GM19238 (cell line): ENCODE measurements at regions not wholly inside any gene's neighbourhood (a gene's known extent, or its start where the extent isn't known, plus 50 kb on each side); places are given as distances from the start of the nearest gene placed in this dataset.

Experiments
- DNase-seq: peaks from one replicate; pipeline ENCODE4 v3.0.0; 2011; ENCODE audit warnings: low spot score; ENCODE audit not compliant: insufficient read length

DNA sequence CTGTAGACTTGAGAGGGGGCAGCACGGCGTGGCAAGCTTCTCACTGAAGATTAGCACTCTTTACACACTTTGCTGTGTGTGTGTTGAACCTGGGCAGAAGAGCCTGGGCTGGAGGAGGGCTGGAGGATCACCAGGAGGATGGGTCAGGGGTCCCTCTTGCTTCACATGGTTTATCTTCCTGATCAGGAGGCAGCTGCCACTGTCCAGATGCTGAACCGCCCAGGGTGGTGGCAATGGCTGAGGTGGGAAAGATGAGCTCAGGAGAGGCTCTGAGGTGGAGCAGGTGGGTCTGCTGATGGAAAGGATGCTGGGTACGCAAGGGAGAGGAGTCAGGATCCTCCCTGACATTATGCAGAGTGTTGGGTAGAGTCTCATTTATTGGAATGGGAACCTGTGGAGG lies 191.5 kb downstream of the RAMP3 start:
- no peak for DNase-seq

DNA sequence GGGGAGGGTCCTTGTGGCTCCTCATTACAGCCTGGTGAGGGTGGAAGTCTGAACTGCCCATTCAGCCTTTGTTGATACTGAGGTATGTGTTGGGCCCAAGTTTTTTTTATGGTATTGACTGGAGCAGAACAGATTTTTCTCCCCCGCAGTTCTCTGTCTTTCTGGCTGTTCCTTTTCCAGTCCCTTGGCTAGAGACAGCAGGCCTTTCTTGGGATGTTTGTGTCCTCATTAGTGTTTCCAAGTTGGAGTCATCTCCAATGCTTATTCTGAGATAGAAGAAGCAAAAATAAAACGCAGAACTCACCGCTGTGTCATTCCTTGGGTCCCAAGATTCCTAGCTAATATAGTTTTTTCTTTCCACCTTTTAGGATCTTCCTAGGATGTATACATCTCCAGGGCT lies 193.3 kb downstream of the RAMP3 start:
- no peak for DNase-seq

DNA sequence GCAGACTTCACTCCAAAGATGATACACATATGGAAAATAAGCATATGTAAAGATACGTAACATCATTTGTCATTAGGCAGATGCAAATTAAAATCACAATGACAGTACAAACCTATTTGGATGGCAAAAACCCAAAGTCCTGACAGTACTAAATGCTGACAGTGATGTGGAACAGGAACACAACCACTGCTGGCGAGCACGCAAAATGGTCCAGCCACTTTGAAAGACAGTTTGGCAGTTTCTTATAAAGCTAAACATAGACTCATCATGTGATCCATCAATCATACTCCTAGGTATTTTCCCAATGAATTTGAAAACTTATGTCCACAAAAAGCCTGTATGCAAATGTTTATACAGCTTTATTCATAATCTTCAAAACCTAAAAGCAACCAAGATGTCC lies 200.7 kb downstream of the RAMP3 start:
- DNase-seq: no peak

DNA sequence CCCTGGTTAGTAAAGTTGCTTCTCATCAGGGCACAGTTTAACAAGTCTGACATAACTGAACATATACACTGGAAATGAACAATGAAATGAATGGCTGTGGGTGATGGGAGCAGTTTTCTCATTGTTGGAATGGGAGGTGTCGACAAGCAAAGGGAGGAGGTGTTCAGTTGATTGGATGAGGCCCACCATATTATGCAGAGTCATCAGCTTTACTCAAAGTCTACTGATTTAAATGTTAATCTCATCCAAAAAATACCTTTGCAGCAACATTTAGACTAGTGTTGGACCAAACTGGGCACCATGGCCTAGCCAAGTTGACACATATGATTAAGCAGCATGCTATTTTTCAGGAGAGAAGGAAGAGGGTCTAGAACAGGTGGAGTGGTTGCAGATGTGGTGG lies 201.7 kb downstream of the RAMP3 start:
- DNase-seq: no peak

DNA sequence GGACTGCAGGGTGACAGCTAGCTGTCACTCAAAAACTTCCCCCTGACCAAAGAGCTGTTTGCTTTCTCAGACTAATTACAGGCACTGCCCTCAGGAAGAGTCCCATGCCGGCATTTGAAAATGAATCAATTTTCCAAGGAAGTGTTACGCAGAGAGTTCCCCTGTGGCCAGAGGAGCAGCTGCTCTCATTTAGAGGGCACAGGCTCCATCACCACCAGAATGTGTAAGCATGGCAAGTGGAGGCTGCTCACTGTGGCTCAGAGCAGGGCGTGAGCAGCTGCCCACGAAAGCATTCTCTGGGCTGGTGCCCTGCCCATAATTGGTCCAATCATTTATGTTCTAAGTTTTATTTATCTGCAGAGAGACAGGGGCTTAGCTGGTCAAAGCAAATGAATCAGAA lies 202.2 kb downstream of the RAMP3 start:
- no peak for DNase-seq

DNA sequence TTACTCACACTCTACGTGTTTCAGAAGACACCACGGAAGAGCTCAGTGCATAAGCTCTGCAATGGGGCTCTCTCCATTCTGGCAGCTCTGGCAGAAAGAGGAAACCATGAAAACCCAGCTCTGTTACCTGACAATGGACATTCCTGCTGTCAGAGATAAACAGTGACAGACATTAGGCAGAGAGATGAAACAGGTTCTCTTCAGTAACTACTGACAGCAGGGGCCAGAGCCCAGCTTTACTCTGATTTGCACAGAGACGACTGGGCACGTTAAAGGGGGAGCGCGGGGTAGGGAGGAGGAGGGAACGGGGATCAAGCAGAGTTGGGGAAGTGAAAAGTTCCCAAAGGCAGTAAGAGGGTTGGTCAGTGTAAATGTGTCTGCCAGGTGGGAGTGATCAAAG lies 206.1 kb downstream of the RAMP3 start:
- no peak for DNase-seq

DNA sequence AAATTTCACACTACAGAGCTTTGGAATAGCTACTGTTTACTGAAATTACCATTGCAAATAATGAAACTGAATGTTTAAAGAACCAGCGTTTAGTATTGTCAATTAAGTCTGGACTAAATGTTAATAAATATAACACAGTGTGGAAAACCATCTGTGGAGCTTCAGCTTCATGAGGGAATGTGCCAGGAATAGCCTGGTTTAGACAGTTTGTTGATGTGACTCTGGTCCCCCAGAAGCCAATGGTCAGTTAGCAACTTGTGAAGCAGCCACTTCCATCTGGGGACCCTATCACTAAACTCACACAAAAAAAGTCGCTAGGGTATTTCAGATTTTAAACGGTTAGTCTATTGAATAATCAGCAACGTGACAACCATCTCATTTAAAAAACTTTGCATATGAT lies 207.8 kb downstream of the RAMP3 start:
- DNase-seq: no peak

DNA sequence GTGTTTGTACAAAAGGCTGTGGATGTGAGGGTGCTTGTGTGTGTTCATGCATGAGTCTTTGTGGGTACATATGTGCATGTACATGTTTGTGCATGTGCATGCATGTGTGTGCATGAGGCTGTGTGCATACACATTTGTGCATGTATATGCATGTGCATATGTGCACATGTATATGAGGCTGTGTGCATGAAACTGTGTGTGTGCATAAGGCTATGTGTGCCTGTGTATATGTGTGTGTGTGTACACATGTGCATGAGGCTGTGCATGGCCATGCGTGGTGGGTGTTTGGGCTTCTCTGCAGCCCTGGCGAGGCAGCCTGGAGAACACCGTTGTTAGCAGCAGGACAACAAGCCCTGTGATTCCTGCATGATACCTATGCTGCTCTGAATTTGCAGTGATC lies 207.7 kb upstream of the ADCY1 start:
- DNase-seq: no peak

DNA sequence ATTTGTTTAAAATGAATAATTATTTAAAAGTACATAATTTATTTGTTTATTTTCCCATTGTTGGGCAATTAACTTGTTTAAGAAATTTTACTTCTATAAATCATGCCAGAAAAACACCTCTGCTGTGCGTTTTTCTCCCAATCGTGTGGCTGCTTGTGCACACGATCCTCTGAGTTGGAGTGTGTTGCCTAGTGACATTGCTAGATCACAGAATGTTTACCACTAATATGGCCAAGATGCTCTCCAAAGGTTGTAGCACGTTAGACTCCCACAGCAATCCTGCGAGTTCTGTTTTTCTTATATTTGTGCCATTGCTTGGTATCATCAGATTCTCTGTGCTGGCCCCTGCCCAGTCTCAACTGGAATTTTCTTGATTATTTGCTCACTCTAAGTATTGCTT lies 207.1 kb upstream of the ADCY1 start:
- no peak for DNase-seq

DNA sequence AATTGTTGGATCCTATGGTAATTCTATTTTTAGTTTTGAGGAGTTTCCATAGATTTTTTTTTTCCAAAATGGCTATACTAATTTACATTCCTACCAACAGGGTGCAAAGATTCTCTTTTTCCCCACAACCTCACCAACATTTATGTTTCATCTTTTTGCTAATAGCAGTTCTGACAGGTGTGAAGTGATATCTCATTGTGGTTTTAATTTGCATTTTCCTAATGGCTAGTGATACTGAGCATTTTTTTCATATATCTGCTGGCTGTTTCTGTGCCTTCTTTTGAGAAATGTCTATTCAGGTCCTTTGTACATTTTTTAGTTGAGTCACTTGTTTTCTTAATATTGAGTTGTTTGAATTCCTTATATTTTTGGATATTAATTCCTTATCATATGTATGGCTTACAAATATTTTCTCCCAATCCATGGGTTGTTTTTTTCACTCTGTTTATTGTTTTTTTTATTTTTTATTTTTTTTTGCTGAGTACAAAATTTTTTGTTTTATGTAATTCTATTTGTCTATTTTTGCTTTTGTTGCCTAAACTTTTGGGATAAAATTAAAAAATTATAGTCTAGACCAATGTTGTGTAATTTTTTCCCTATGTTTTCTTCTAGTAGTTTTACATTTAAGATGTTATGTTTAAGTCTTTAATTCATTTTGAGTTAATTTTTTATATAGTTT lies 205.9 kb upstream of the ADCY1 start:
- DNase-seq: no peak

DNA sequence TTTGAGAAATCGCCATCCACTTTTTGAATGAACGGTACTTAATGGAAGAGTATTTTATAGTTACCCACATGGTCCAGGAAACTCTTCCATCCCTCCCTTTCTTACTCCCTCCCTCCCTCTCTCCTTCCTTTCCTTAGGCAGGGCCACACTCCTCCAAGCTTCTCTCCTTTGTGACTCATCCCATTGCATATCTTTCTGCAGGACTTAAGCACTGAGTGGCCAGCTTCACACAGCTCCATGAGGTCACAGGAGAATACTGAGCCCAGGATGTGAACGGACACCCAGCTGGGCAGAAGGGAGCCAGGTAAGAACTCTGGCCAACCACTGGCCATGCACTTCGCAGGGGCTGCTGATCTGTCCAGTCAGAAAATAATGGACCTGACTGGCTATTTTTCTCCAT lies 189.7 kb upstream of the ADCY1 start:
- DNase-seq: no peak

DNA sequence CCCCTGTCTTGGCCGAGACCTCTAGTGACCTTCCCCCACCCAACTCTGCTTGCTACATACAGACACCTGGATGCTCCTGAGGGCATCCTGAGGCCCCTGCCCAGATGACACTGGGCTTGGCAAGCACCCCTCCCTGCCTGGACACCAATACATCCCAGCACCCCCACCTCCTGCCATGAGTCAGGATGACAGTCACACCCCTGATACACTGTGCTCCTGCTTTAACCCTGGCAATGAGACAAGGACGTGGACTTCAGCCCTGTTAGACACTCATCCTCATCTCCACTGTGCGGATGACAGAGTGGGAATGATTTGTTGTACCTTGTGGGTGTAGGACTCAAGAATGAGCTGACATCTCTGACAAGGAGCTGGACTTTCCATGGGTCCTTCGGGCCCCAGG lies 186.3 kb upstream of the ADCY1 start:
- no peak for DNase-seq

DNA sequence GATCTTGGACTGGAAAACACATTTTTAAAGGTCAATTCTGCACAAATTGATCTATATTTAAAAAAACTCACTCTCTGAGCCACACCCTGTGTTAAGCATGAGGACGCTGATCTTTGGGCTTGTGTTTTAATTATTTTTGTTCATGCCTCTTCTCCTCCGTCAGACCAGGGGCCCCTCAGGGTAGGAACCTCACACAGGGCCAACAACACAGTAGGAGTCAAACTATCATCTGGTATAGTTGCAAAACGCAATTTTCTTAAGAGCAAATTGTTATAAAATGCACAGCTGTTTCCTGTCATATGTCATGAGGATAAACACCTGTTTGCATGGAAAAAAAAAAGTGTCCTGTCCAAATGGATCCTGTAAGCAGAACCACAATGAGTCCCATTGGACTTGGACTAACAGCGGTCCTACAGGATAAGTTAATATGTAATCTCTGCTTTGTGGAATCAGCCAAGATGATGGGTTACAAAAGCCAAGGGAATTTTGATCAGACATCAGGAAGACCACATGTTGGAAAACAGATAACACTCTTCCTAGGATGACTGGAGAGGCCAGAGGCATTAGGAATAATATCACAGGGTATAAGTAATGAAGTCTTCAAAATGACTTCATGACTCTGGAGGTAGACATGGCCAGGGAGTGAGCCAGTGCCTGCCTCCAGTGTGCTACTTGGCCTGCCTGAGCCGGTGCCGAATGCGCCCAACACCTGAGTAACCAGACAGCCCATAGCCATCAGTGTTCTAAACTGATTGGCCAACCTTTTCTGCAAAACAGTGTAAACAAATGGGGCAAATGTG lies 184.9 kb upstream of the ADCY1 start:
- no peak for DNase-seq

DNA sequence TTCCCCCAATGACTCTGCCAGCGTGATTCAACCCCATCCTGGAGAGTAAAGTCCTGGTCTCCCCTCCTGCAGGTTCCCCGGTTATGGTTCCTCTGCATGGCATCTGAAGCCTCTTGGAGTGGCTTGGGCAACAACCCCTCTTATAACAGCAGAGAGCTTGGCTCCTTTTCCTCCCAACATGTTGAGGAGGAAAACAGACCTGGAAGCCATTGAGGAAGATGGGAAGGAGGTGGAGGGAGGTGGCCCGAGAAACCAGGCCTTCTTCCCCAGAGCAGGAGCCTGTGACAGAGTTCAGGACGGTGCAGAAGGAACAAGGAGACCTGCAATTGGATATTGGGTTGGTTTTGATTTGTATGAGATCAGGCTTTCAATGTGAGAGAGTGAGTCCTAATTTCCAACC lies 184.0 kb upstream of the ADCY1 start:
- DNase-seq: no peak

DNA sequence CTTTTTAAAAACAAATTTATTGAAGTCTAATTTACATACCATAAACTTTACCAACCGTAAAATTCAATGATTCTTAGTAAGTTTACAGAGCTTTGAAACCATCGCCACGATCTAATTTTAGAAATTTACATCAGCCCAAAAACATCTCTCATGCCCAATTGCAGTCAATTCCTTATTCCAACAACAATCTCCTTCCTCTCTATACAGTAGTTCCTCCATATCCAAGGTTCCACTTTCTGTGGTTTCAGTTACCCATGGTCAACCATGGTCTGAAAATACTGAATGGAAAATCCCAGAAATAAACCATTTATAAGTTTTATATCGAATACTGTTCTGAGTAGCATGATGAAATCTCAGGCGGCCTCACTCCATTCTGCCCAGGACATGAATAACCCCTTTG lies 183.4 kb upstream of the ADCY1 start:
- DNase-seq: no peak

DNA sequence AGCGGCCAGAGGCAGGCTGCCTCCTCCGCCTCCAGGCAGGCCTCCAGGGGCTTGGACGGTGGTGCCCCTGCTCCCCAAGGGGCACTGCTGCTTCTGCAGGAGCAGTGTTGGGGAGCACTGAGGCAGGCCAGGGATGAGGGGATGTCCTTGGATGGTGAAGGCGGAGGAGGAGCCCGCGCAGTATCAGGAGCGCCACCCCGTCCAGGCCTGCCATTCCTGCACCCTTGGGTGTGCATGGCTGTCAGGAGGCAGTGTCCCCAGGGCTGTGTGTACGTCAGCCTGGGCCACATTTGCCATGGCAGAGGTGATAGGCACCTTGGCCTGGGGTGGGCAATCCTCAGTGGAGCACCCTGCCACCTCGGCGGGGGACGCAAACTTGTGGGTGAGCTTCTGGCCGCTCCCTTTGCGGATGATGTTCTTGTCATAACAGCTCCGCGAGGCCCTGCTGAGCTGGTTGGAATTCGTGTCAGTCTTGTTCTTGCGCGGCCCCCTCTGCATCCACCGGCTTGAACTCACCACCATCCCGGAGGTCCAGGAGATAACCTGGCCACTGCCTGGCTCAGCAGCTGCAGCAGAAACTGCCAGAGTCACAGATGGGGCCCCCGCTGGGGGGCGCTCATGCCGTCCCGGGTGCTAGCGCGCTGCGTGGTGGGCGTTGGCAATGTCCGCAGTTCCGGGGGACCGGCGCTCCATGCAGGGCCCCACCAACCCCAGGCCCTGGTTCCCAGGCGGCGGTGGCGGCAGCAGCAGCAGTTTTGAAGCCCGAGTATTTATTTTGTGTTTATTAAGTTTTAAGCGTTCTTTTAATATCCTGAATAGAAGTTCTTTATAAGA lies 182.3 kb upstream of the ADCY1 start:
- DNase-seq: no peak

DNA sequence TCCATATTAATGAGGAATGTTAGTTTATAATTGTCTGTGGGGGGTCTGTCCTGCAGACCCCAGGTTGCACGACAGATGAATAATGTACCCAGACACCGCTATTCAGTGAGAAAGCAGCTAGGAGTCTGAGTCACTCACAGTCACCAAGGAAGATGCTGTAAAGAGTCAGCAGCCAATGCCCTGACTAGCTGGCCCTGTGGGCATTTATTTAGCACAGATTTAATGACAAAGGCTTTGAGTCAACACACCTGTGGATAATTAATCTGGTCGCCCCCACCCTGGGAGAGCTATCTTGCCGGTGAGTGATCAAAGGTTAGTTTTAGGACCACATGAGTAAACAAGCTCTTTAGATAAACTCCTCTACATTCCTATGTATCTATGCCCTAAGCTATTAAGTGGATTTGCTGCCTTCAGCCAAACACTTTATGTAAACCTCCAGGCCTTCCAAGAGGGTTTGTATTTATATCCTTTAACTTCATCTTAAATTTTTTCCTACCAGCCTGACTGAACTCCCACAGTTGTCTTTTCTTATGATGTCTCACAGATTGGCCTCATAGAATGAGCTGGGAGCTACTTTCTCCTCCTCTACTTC lies 180.0 kb upstream of the ADCY1 start:
- DNase-seq: no peak

DNA sequence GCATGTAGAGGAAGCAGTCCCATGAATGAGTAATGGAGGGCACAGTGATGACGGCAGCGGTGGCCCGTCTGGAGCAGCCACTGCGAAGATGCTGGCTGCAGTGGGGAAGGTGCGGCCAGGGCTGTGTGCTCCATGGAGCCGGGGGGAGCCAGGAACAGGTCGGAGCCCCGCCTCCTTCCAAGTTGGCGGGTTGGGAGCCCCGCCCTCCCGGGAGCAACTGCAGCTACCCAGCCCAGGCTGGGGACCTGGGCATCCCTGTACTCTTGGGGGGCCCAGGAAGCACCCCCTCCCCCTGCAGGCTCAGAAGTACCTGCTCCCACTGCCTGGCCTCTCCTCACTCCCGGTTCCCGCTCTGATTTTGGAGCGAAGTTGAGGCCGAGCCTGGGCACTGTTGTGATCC lies 175.1 kb upstream of the ADCY1 start:
- no peak for DNase-seq

DNA sequence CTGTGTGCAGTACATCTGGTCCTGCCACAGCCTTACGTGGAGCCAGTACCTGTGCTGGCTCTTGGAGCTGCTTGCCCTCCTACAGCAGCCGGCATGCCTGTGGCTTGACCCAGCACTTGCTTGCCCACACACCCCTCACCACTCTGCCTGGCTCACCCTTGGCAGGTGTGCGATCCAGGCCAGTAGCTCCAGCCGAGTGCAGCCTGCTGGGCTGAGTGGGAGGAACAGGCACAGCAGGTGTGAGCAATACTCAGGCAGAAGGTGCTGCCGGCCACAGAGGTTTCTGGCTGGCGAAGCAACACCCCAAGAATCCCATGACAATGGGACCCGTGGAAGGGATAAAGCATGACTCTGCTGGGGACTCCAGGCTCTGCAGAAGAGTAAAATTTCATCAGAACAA lies 173.5 kb upstream of the ADCY1 start:
- no peak for DNase-seq

DNA sequence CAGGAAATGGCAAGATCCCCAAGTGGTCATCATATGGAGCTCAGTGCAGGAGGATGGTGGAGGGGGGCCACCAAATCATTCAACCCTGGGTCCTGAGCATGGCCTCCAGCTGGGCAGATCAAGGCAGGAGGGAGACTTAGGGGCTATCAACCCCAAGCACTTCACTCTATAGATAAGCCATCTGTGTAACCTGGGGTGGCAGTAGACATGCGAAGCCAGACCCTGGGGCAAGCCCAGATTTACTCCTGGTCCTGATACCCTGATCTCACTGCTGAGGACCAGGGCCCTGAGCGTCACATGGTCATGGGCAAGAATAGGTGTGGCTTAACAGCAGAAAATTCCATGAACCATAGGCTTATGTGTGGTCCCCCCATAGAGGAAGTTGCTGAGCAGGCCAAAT lies 173.0 kb upstream of the ADCY1 start:
- no peak for DNase-seq

DNA sequence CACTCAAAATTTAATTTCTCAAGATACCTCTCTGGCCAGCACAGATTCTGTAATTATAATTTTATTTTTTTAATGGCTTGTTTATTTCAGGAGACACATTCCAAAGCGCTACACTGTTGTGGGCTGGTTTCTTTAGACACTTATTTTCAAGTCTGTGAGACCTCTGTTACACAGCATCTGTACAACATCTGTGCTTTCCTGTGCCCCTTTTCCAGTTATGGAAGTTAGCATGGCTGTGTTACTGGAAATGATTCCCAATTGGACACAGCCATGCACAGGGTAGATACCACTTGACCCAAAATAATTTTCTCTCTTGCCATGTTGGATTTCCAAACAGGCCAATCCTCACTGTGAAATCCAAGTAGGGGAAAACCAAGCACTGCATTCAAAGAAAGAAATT lies 172.3 kb upstream of the ADCY1 start:
- no peak for DNase-seq
